Astrocyte of the cerebellum (primary cell): ENCODE measurements at regions not wholly inside any gene's neighbourhood (a gene's known extent, or its start where the extent isn't known, plus 50 kb on each side); places are given as distances from the start of the nearest gene placed in this dataset.
"Not testable (repeated sequence)": the region's sequence is repeated elsewhere in the genome, so short reads cannot be mapped to it uniquely, and the experiment has no call there.

Experiments used
- DNase-seq: peaks from one replicate; pipeline ENCODE4 v3.0.0-alpha.2; 2011; ENCODE audit warnings: low read depth
- H3K4me3 ChIP-seq: 2 replicates; pipeline ENCODE4 v1.5.1; 2011; ENCODE audit warnings: mild to moderate bottlenecking, low read depth, low read length, moderate library complexity
- in situ Hi-C: cut with HindIII; loops from 2 replicates; pipeline ENCODE4 v1.10.0; 2017; ENCODE audit warnings: low sequenced_read_pairs
- TF ChIP-seq, protein P1 (sequence below): IDR thresholded peaks from 2 replicates; pipeline ENCODE4 v1.5.1; 2012; ENCODE audit warnings: low read length, low read depth, moderate library complexity, mild to moderate bottlenecking; ENCODE audit errors: missing control alignments

DNA sequence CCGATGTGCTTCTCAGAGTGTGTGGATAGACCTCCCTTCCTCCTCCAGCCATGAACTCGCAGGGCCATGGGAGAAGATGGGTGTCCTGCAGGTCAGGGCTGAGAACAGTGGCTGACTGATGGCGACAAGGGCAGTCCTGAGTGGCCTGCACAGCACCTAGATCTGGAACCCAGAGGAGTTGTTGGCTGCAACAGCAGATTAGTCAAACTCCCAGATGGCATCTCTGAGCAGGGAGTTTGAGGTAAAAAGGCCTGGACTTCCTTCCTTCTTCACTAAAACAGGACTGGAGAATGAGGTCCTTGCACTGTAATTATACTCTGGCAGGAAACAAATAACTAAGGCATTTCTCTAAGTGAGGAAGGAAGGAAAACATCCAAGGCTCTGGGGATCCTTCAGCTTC lies 160.8 kb downstream of the MYCN start:
- DNase-seq: no peak
- in situ Hi-C loops: no loop called here
- TF ChIP-seq, protein P1, sequence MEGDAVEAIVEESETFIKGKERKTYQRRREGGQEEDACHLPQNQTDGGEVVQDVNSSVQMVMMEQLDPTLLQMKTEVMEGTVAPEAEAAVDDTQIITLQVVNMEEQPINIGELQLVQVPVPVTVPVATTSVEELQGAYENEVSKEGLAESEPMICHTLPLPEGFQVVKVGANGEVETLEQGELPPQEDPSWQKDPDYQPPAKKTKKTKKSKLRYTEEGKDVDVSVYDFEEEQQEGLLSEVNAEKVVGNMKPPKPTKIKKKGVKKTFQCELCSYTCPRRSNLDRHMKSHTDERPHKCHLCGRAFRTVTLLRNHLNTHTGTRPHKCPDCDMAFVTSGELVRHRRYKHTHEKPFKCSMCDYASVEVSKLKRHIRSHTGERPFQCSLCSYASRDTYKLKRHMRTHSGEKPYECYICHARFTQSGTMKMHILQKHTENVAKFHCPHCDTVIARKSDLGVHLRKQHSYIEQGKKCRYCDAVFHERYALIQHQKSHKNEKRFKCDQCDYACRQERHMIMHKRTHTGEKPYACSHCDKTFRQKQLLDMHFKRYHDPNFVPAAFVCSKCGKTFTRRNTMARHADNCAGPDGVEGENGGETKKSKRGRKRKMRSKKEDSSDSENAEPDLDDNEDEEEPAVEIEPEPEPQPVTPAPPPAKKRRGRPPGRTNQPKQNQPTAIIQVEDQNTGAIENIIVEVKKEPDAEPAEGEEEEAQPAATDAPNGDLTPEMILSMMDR: no peak
- H3K4me3 ChIP-seq: no peak overlapping the region

DNA sequence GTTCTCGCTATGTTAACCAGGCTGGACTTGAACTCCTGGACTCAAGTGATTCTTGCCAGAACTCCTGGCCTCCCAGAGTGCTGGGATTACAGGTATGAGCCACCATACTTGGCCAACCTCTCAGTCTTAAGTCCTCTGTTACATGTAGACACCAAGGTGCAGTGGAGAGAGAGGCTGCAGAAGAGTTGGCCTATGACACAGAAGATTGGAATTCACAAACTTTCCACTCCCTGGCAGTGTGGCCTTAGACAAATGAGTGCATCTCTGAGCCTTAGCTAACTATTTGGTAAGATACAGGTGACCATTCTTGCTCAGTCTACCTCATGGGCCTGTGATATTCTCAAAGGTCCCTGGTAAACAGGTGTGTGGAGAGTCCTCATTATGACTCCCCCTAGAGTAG lies 159.7 kb downstream of the MYCN start:
- in situ Hi-C loops: no loop called here
- no peak overlapping the region for H3K4me3 ChIP-seq
- TF ChIP-seq, protein P1: no peak
- no peak for DNase-seq

DNA sequence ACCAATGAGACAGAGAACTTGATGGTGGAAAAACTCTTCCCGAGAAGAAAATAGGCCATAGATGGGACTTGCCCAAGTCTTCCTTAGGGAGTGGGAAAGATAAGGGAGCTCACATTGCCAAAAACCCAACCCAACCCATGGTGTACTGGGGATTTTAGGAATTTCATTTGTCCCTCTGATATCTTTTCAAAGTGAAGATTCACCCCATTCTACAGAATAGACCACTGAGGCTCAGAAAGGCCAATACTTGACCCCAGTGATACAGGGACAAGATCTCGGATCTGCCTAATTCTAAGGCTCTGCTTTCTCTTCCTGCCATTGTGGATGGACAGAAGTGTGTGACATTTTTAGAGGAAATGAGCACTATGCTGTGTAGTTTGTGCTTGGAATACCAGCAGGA lies 159.0 kb downstream of the MYCN start:
- in situ Hi-C loops: no loop called here
- TF ChIP-seq, protein P1: no peak
- DNase-seq: no peak
- H3K4me3 ChIP-seq: no peak overlapping the region

DNA sequence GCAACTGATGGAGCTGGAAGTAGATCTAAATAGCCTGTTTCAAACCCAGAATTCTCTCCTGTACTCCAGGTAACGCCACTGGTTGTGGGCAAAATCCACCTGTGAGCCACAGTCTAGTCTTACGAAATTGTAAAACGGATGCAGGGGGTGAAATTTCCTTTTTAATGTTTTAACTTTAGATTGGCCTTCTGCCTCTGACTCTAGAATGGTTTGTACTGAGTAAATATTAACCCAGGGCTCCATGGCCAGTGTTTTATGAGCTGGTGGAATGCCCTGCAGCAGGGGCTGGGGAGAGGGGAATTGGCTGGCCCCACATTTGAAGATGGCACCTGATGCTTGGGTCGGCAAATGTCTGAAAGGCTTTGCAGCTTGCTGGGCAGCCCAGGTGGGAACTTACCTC lies 156.6 kb downstream of the MYCN start:
- DNase-seq: no peak
- TF ChIP-seq, protein P1: no peak
- in situ Hi-C loops: no loop called here
- no peak overlapping the region for H3K4me3 ChIP-seq

DNA sequence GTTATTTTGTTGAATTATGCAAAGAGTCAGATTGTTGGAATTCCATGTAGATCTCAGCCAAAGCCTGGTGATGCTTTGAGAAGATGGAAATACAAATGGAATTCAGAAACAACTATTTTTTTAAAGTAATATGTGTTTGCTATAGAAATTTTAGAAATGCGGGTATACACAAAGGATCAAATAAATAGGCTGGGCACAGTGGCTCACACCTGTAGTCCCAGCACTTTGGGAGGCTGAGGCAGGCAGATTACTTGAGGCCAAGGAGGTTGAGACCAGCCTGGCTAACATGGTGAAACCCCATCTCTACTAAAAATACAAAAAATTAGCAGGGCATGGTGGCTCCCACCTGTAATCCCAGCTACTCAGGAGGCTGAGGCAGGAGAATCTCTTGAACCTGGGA lies 155.1 kb downstream of the MYCN start:
- H3K4me3 ChIP-seq, in situ Hi-C loops, DNase-seq: not testable (repeated sequence)

DNA sequence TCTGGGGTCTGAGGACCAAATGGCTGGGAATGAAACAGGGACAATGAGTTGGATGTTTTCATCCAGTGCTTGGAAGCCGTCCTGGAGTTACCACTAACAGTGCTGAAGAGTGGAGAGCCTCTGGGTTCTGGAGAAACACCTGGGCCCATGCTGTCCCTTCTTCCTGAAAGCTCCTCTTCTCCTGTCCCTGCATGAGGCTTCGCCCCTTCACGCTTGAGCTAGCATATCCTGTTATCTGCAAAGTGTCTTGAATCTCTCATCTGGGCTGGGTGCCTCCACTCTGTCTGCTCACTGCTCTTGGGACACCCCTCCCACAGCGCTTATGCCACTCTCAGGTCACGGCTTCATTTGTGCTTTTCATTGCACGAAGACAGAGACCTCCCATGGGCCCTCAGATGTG lies 154.5 kb downstream of the MYCN start:
- no peak overlapping the region for H3K4me3 ChIP-seq
- DNase-seq: no peak
- TF ChIP-seq, protein P1: no peak
- in situ Hi-C loops: no loop called here

DNA sequence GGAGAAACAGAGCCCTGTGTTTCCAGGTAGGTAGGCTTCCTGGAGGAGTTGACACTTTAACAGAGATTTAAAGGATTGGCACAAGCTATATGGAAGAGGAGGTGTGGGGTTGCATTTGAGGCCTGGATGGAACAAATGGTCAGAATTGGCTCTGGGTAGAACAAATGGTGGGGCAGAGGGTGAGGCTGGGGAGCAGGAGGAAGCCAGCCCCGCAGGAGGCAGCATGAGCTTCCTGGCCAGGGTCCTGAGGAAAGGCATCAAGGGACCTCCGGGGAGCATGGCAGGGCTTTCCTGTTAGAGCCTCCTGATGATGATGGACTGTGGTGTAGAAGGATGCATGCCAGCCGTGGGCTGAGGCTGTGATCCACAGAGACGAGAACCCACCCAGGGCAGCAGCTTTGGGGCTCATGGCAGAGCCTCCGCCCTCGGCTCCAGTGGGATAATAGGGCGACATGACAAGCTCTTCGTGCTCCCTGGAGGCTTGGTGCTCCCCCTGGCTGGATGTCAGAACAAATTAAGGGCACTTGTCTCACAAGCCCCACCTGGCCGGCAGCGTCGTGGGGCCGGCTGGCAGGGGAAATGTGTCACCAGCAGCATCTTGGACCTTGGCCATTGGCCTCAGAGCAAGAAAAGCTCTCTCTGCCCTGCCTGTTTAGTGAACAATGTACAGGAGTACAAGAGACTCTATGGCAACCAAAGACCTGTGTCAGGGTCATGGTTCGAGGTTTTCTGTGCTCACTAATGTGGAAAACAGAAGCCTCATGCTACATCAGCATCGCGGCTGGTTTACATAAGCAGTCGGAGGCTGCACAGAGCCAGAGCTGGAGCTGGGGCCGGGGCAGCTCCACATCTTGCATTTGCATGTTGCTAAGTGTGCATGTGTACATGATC lies 153.5 kb downstream of the MYCN start:
- TF ChIP-seq, protein P1: no peak
- H3K4me3 ChIP-seq: no peak overlapping the region
- DNase-seq: no peak
- in situ Hi-C loops: no loop called here
